SKM-1 (cell line): ENCODE measurements at regions not wholly inside any gene's neighbourhood (a gene's known extent, or its start where the extent isn't known, plus 50 kb on each side); places are given as distances from the start of the nearest gene placed in this dataset.

ENCODE experiments used
- DNase-seq: peaks from one replicate; lab custom pipeline; 2025; ENCODE audit not compliant: unreplicated experiment; lab: John Stamatoyannopoulos, UW

- DNase-seq = no peak
Measured at GRCh38 chr10:52855546-52856325, 83.2 kb upstream of the MBL2 start.

GRCh38 chr10:52853704-52854103 is 81.1 kb upstream of the MBL2 start:
- DNase-seq = no peak

- no peak for DNase-seq
Measured at GRCh38 chr10:52836816-52837215, 64.2 kb upstream of the MBL2 start.
